ENCODE measurements at regions not wholly inside any gene's neighbourhood (a gene's known extent, or its start where the extent isn't known, plus 50 kb on each side); places are given as distances from the start of the nearest gene placed in this dataset.
A peak's percentile ranks its signal among the peaks of the same experiment; 100 is the strongest.

- no peak overlapping the region for H3K4me3 Mint-ChIP-seq
- no peaks in the 10 kb centered on the region for H3K36me3 Mint-ChIP-seq (ENCODE audit: low read depth)
- H3K9me3 Mint-ChIP-seq, result no peaks in the 10 kb centered on the region
- H3K27ac Mint-ChIP-seq, result no peak overlapping the region
- intact Hi-C loops (cut with micrococcal nuclease), result no loop called here
- H3K4me1 Mint-ChIP-seq (ENCODE audit: low read depth), result peaks cover 11% of the 10 kb centered on the region
- H3K27me3 Mint-ChIP-seq, result no peaks in the 10 kb centered on the region
Measured at GRCh38 chr6:139632840-139633239, 258.4 kb upstream of the CITED2 start.

GRCh38 chr6:139628270-139628669 is 253.8 kb upstream of the CITED2 start:
- intact Hi-C loops (cut with micrococcal nuclease), result no loop called here
- no peaks in the 10 kb centered on the region for H3K9me3 Mint-ChIP-seq

DNA sequence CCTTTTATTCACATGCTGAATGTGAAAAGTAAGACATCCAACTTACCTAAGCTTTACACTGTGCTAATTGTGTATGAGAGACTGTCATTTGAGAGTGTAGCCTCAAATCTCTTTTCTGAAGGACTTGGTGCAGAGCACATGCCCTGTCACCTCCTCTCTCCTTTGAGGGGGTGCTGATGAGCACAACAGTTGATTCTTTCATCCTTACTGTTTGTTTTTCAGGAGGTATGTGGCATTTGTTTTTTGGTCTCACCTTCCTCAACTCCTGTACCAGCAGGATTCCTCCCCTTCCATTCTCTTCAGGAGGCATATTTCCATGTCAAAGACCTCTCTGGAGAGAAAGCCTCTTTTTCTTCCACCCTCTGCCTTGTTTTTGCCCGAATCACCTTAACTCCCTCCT is 252.6 kb upstream of the CITED2 start:
- intact Hi-C loops (cut with micrococcal nuclease), result no loop called here
- H3K4me3 Mint-ChIP-seq, result no peak overlapping the region
- no peaks in the 10 kb centered on the region for H3K27me3 Mint-ChIP-seq
- H3K27ac Mint-ChIP-seq, result no peak overlapping the region
- peaks cover 43% of the 10 kb centered on the region for H3K4me1 Mint-ChIP-seq (ENCODE audit: low read depth)
- H3K36me3 Mint-ChIP-seq (ENCODE audit: low read depth), result no peaks in the 10 kb centered on the region
- H3K9me3 Mint-ChIP-seq, result no peaks in the 10 kb centered on the region

More at GRCh38 chr6:139628270-139628669, 253.8 kb upstream of the CITED2 start:
- Mint-ChIP-seq H3K27ac (no peak overlapping the region), H3K36me3 (ENCODE audit: low read depth) (no peaks in the 10 kb centered on the region), H3K4me1 (ENCODE audit: low read depth) (peaks cover 43% of the 10 kb centered on the region), H3K4me3 (no peak overlapping the region), H3K27me3 (no peaks in the 10 kb centered on the region)

DNA sequence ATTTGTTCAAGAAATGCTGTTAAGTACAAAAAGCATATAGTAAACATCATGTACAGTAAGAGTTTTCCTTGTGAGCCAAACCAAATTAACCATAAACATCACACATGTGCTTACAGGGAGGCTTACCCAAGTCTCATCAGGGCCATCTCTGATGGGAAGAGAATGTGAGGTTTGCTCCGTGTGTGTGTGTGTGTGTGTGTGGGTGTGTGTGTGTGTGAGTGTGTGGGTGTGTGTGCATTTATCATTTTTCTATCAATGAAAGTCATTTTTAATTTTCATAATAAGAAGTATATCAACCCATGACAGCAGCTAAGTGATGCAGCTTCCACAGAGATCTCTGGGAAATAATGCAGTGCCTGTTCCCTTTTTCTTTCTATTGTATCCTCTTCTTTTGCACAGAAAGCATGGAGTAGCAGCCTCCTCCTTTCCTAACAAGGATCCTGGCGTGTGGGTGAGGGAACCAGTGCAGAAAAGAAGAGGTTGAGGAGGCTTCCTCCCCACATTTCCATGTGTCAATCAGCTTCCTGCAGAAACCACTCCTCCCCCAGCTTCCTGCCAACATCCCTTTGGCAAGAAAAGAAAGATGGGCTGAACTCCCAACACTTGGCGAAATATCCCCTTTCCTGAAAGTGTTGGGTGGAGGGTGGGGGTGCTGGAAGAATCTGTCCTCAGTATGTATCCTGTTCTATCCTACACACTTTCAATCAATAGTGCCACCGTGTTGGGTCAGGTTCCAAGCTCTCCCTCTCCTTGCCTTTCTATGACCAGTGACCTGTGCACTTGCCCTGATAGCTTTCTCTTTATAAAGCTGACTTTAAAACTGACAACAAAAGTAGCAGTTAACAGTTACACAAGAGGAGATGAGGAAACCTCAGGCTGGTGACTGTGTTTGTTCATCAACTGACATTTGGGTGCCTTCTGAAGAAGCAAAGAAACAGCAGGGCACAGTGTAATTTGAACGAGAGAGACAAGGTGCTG is 251.8 kb upstream of the CITED2 start:
- Mint-ChIP-seq H3K4me3 (no peak overlapping the region), H3K4me1 (ENCODE audit: low read depth) (peaks cover 43% of the 10 kb centered on the region), H3K36me3 (ENCODE audit: low read depth) (no peaks in the 10 kb centered on the region), H3K9me3 (no peaks in the 10 kb centered on the region), H3K27me3 (no peaks in the 10 kb centered on the region), H3K27ac (no peak overlapping the region)
- intact Hi-C loops (cut with micrococcal nuclease), result no loop called here

DNA sequence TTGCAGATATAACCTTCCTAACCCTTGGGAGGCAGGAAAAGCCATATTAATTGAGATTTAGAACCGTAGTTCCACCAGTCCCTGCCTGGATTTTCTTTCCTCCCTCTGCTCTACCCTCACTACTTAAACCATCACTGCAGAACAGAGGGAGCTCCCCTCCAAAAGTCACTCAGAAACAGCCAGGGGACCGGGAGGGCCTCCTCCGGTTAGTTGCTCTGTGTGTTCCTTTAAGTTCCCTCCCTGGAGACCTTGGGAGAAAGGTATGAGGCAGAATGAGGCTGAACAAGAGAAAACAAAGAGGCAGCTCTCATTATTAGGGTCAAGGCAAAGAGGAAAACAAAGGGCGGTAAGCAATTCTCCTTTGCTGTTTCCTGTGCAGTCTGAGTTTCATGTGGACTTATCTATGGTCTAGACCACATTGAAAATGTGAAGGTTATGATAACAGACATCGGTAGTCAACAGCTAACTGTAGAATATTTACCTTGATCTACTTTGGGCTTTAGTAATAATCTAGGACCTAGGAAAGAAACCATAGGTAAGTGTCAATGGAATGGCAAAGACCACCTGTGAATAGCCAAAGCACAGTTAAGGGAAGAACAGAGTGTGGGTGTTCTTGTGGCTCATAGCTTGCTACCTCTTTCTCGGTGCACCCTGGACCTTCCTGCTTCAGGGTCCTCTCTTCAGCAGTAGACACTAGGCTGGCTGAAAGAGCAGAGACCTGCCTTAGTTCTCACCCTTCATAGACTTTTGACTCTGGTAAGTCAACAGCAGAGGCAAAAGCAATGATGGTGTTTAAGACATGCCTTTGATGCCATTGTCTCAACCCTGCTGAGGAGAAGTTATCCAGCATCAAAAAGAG is 250.9 kb upstream of the CITED2 start:
- no peak overlapping the region for H3K27ac Mint-ChIP-seq
- peaks cover 43% of the 10 kb centered on the region for H3K4me1 Mint-ChIP-seq (ENCODE audit: low read depth)
- H3K36me3 Mint-ChIP-seq (ENCODE audit: low read depth), result no peaks in the 10 kb centered on the region
- H3K27me3 Mint-ChIP-seq, result no peaks in the 10 kb centered on the region
- no peak overlapping the region for H3K4me3 Mint-ChIP-seq
- intact Hi-C loops (cut with micrococcal nuclease), result no loop called here
- no peaks in the 10 kb centered on the region for H3K9me3 Mint-ChIP-seq

DNA sequence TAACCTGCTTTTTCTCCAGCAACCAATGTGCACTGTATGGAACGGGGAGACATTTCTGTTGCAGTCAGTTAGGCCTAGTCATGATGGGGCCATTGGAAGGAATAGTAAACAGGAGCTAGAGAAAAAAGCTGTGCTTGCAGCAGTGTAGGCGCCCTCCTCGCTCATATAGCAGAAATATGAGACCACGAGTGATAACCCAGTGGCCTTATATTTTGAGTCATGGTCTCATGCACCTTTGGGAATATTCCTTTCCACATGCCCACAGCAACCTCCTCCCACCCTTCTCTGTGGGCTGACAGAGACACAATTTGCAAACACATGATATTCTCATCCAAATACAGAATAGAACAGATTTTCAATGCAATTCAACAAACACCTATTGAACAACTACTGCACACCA is 248.9 kb upstream of the CITED2 start:
- intact Hi-C loops (cut with micrococcal nuclease), result no loop called here
- no peaks in the 10 kb centered on the region for H3K9me3 Mint-ChIP-seq
- H3K4me1 Mint-ChIP-seq (ENCODE audit: low read depth), result peaks cover 42% of the 10 kb centered on the region
- H3K27me3 Mint-ChIP-seq, result no peaks in the 10 kb centered on the region
- no peak overlapping the region for H3K27ac Mint-ChIP-seq
- H3K4me3 Mint-ChIP-seq, result no peak overlapping the region
- H3K36me3 Mint-ChIP-seq (ENCODE audit: low read depth), result no peaks in the 10 kb centered on the region

DNA sequence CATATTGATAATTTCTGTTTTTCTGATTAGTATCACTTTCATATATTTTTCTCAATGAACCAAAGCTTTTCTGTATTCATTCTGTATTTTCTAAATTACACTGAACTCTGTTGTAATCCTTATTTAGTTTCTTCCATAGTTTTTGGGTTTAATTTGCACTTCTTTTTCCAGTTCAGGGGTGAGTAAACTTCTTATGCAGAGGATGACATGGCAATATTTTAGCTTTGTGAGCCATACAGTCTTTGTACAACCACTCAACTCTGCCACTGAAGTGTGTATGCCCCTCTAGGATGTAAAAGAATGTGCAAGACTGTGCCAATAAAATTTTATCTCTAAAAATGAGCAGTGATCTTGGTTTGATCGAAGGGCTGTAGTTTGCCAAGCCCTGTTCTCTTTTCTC is 239.0 kb upstream of the CITED2 start:
- intact Hi-C loops (cut with micrococcal nuclease), result no loop called here
- Mint-ChIP-seq H3K4me1 (ENCODE audit: low read depth) (peaks cover 31% of the 10 kb centered on the region), H3K4me3 (no peak overlapping the region), H3K27ac (peak overlapping the region; percentile 27), H3K36me3 (ENCODE audit: low read depth) (no peaks in the 10 kb centered on the region), H3K27me3 (no peaks in the 10 kb centered on the region), H3K9me3 (peaks cover 9% of the 10 kb centered on the region)

- Mint-ChIP-seq H3K4me1 (ENCODE audit: low read depth) (peaks cover 35% of the 10 kb centered on the region), H3K27me3 (no peaks in the 10 kb centered on the region), H3K27ac (no peak overlapping the region), H3K9me3 (peaks cover 9% of the 10 kb centered on the region), H3K36me3 (ENCODE audit: low read depth) (no peaks in the 10 kb centered on the region), H3K4me3 (no peak overlapping the region)
- intact Hi-C loops (cut with micrococcal nuclease), result no loop called here
Measured at GRCh38 chr6:139612135-139612465, 237.7 kb upstream of the CITED2 start.

- H3K27me3 Mint-ChIP-seq, result no peaks in the 10 kb centered on the region
- intact Hi-C loops (cut with micrococcal nuclease), result no loop called here
- H3K36me3 Mint-ChIP-seq (ENCODE audit: low read depth), result no peaks in the 10 kb centered on the region
- H3K27ac Mint-ChIP-seq, result no peak overlapping the region
- H3K4me3 Mint-ChIP-seq, result no peak overlapping the region
- H3K4me1 Mint-ChIP-seq (ENCODE audit: low read depth), result peaks cover 36% of the 10 kb centered on the region
- H3K9me3 Mint-ChIP-seq, result peaks cover 4% of the 10 kb centered on the region
Measured at GRCh38 chr6:139611327-139612134, 237.1 kb upstream of the CITED2 start.

DNA sequence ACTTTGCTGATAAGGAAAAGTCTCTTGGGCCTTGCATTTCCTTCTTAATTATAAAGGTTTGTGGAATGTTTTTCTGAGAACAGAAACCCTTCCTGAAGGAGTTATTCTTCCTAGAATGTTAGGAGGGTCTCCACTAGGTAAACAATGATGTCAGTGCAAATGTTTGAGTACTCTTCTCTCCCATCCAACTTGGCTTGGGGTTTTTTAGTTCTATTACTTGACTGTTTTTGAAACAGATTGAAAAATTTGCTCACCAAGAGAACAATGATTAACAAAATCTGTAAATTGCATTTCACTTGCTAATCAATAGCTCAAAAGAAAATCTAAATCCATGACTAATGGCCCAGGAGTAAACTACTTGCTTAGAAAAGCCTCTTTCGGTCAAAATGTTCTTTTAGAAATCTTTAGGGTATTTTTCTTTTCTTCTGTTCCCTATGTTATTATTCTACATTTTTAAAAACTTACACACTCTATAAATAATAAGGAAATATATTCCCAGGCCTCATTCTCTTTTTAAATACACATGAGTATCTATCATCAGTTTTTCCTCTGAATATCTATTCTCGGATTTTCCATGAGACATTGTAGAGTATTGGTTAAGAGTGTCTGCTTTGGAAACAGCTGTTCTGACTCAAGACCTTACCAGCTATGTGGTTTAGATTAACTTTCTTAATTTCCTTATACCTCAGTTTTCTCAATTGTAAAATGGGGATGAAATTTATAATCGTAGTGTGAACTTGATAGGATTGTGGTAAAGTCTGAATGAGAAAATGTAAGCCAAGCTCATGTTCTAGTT is 234.2 kb upstream of the CITED2 start:
- intact Hi-C loops (cut with micrococcal nuclease), result no loop called here
- Mint-ChIP-seq H3K9me3 (no peaks in the 10 kb centered on the region), H3K27ac (no peak overlapping the region), H3K27me3 (no peaks in the 10 kb centered on the region), H3K36me3 (ENCODE audit: low read depth) (no peaks in the 10 kb centered on the region), H3K4me3 (no peak overlapping the region), H3K4me1 (ENCODE audit: low read depth) (peaks cover 40% of the 10 kb centered on the region)

GRCh38 chr6:139605350-139605749 is 230.9 kb upstream of the CITED2 start:
- no peak overlapping the region for H3K4me3 Mint-ChIP-seq
- H3K4me1 Mint-ChIP-seq (ENCODE audit: low read depth), result peaks cover 32% of the 10 kb centered on the region
- no peak overlapping the region for H3K27ac Mint-ChIP-seq
- intact Hi-C loops (cut with micrococcal nuclease), result no loop called here
- H3K36me3 Mint-ChIP-seq (ENCODE audit: low read depth), result no peaks in the 10 kb centered on the region
- H3K27me3 Mint-ChIP-seq, result no peaks in the 10 kb centered on the region
- H3K9me3 Mint-ChIP-seq, result no peaks in the 10 kb centered on the region

GRCh38 chr6:139603581-139603980 is 229.1 kb upstream of the CITED2 start:
- Mint-ChIP-seq H3K4me3 (no peak overlapping the region), H3K36me3 (ENCODE audit: low read depth) (no peaks in the 10 kb centered on the region), H3K9me3 (no peaks in the 10 kb centered on the region), H3K4me1 (ENCODE audit: low read depth) (peaks cover 28% of the 10 kb centered on the region), H3K27ac (no peak overlapping the region), H3K27me3 (no peaks in the 10 kb centered on the region)
- intact Hi-C loops (cut with micrococcal nuclease), result no loop called here

GRCh38 chr6:139602577-139602976 is 228.1 kb upstream of the CITED2 start:
- H3K4me3 Mint-ChIP-seq, result no peak overlapping the region
- intact Hi-C loops (cut with micrococcal nuclease), result no loop called here
- no peaks in the 10 kb centered on the region for H3K27me3 Mint-ChIP-seq
- peaks cover 29% of the 10 kb centered on the region for H3K4me1 Mint-ChIP-seq (ENCODE audit: low read depth)
- no peaks in the 10 kb centered on the region for H3K9me3 Mint-ChIP-seq
- no peak overlapping the region for H3K27ac Mint-ChIP-seq
- no peaks in the 10 kb centered on the region for H3K36me3 Mint-ChIP-seq (ENCODE audit: low read depth)

Measured in dendritic cell treated with granulocyte-macrophage colony-stimulating factor and Interleukin-4, amounts not matched to agents 40 ng/mL and 50 ng/mL, for 4 days (primary cell).